Loucy (cell line): ENCODE measurements at regions not wholly inside any gene's neighbourhood (a gene's known extent, or its start where the extent isn't known, plus 50 kb on each side); places are given as distances from the start of the nearest gene placed in this dataset.

ENCODE experiments used
- CTCF ChIP-seq: fragments of 200-600 bp; sonication (generic); conservative IDR thresholded peaks from 2 replicates; pipeline ENCODE4 v1.5.1; 2014; ENCODE audit warnings: mild to moderate bottlenecking, antibody characterized with exemption, low read length
- EZH2phosphoT487 ChIP-seq: fragments of 200-600 bp; IDR thresholded peaks from 2 replicates; pipeline ENCODE4 v1.6.1; 2018; ENCODE audit warnings: antibody characterized with exemption, mild to moderate bottlenecking, moderate library complexity, borderline replicate concordance

DNA sequence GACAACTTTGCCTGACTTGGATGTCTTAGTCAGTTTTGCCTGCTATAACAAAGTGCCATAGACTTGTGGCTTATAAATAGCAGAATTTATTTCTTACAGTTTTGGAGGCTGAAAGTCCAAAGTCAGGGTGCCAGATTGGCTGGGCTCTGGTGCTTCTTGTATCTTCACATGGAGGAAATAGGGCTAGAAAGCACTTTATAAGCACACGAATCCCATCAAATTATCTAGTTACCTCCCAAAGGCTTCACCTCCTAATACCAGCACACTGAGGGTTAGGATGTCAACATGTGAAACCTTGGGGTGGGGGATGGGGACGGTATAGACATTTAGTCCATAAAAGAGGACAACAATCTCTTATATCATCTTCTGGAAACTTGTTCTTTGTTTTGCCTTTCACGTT, 116.8 kb downstream of the SQOR start:
- TF ChIP-seq CTCF (no peak), EZH2phosphoT487 (no peak)
